Adipocyte (in vitro differentiated cells): ENCODE measurements at regions not wholly inside any gene's neighbourhood (a gene's known extent, or its start where the extent isn't known, plus 50 kb on each side); places are given as distances from the start of the nearest gene placed in this dataset.

Source experiments
- DNase-seq: peaks from one replicate; pipeline ENCODE4 v3.0.0-alpha.2; 2015; ENCODE audit warnings: low read depth
- H3K27me3 ChIP-seq: replicated peaks from 2 replicates; pipeline ENCODE4 v1.7.0; 2013; ENCODE audit warnings: mild to moderate bottlenecking, low read length, moderate library complexity; ENCODE audit not compliant: control insufficient read depth, insufficient read depth
- H3K36me3 ChIP-seq: 2 replicates; pipeline ENCODE4 v1.7.0; 2013; ENCODE audit warnings: low read length, mild to moderate bottlenecking, moderate library complexity; ENCODE audit not compliant: control insufficient read depth, insufficient read depth, severe bottlenecking
- H3K4me1 ChIP-seq: 2 replicates; pipeline ENCODE4 v1.7.0; 2013; ENCODE audit warnings: mild to moderate bottlenecking, low read length, moderate library complexity; ENCODE audit not compliant: control insufficient read depth, insufficient read depth
- H3K4me3 ChIP-seq: 2 replicates; pipeline ENCODE4 v1.7.0; 2013; ENCODE audit warnings: mild to moderate bottlenecking, low read length, moderate library complexity
- H3K9ac ChIP-seq: 2 replicates; pipeline ENCODE4 v1.7.0; 2013; ENCODE audit warnings: mild to moderate bottlenecking, low read length, moderate library complexity
- H3K9me3 ChIP-seq: 2 replicates; pipeline ENCODE4 v1.7.0; 2013; ENCODE audit warnings: mild to moderate bottlenecking, low read length, moderate library complexity; ENCODE audit not compliant: control insufficient read depth

DNA sequence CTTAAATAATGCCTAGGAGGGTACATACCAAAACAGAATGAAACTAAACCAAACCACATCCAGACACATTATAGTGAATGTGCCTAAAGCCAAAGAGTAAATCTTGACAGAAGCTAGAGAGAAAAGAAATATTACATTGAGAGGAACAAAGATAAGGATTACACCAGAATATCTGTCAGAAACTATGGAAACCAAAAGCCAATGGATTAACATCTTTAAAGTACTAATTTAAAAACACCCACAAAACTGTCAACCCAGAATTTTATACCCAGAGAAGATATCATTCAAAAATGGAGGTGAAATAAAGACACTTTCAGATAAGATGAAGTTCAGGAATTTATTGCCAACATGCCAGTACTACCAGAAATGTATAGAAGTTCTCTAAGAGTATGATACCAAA lies 198.5 kb upstream of the ZEB2 start:
- Histone ChIP-seq H3K36me3 (no peaks in the 10 kb centered on the region), H3K4me3 (no peak overlapping the region)
- DNase-seq, result no peak

DNA sequence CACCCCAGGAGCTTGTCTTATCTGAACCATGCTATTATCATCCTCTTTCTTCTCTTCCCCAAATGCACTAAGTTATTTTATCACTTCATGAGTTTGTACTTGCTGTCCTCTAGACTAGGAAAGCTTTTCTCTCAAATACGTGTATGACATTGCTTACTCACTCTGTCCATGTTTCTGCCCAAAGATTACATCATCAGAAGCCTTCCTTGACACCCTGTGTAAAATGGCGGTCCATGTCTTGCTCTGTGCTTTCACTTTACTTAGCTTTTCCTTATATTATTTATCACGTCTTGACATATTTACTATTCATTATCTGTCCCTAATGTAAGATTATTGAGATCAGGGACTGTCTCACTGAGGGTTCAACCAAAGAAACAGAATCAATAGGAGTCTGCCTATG lies 196.1 kb upstream of the ZEB2 start:
- peaks cover 8% of the 10 kb centered on the region for H3K4me1 ChIP-seq
- H3K9me3 ChIP-seq, result peaks cover 16% of the 10 kb centered on the region
- H3K36me3 ChIP-seq, result no peaks in the 10 kb centered on the region
- DNase-seq, result no peak
- no peak overlapping the region for H3K4me3 ChIP-seq
- no peak overlapping the region for H3K9ac ChIP-seq
- H3K27me3 ChIP-seq, result no peaks in the 10 kb centered on the region

More for the DNA sequence above, 198.5 kb upstream of the ZEB2 start:
- Histone ChIP-seq H3K4me1 (peaks cover 3% of the 10 kb centered on the region), H3K9me3 (peaks cover 16% of the 10 kb centered on the region), H3K9ac (no peak overlapping the region), H3K27me3 (no peaks in the 10 kb centered on the region)

DNA sequence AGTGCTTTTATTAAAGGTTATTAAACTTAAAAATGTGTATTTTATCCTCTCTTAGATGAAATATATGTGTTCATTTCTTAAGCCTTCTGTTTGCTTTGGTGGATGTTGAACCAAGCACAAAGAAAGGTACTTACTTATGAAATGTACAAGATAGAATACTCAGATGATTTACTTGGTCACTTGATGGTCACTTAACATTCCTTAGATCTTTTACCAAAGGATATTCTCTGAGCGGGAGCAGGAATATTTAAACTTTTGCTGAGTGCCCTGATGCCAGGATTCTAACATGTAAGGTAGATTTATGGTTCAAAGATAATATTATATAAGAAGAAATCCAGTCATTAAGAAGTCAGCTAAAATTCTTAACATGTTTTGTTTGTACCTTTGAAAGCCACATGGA lies 193.5 kb upstream of the ZEB2 start:
- H3K9me3 ChIP-seq, result peaks cover 11% of the 10 kb centered on the region
- H3K9ac ChIP-seq, result no peak overlapping the region
- H3K4me1 ChIP-seq, result peaks cover 8% of the 10 kb centered on the region
- no peak for DNase-seq
- H3K27me3 ChIP-seq, result no peaks in the 10 kb centered on the region
- no peaks in the 10 kb centered on the region for H3K36me3 ChIP-seq
- no peak overlapping the region for H3K4me3 ChIP-seq

DNA sequence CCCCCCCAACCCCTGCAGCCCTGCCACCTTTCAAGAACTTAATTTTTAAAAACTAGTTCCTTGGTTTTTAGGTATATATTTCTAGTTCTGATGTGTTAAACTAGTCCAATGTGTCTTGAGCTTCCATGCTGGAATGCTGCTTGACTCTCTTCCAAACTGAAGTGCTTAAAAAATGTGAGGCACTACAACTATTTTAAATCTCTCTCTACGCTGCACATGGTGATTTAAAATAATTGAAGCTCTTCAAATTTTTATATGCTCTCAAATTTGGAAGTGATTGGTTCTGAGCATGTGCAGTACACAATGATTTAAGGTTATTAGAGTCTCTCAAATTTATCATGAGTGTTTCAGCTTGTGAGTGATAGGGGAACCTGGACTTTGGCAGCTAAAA lies 192.6 kb upstream of the ZEB2 start:
- H3K9me3 ChIP-seq, result peaks cover 2% of the 10 kb centered on the region
- H3K9ac ChIP-seq, result no peak overlapping the region
- peaks cover 8% of the 10 kb centered on the region for H3K4me1 ChIP-seq
- no peaks in the 10 kb centered on the region for H3K36me3 ChIP-seq
- H3K4me3 ChIP-seq, result no peak overlapping the region
- no peaks in the 10 kb centered on the region for H3K27me3 ChIP-seq
- peak; percentile 58 for DNase-seq

DNA sequence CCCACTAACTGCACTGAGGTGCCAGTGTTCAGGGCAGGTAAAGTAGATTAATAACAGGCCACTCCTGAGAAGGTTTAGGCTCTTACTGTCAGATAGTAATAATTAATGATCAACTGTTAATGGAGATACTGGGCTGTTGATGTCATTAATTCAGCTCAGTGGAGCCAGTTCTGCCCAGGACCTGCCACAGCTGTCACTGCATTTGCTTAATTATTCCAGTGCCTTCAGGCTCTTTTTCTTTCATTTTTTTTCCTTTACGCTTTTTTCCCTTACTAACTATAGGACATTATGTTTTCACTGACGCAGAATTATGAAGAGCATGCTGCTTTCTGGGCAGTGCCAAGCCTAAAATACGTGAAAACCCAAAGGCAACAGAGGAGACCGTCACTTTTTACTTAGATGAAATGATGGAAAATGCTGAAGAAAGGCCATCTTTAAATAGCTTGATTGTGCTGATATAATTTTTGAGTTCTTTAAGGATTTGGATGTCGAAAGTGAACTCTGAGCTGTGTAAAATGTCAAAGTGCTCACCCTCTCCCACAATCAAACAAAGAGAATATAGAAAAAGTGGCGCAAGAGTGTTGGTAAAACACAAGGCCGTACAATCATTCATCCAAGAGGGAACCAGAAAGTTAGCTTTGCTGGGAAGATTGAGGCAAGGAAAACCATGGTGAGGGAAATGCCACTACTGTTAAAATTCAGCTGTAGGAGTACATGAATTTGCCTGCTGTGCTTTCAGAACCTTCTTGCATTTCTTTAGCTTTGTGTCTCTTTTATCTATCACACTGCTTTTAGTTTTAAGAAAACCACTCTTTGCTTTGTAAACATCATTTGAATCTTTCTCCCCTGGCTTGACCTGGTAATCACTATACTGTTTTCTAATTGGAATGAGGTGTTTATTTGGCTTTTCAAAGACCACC lies 192.0 kb upstream of the ZEB2 start:
- H3K4me1 ChIP-seq, result peaks cover 8% of the 10 kb centered on the region
- H3K27me3 ChIP-seq, result no peaks in the 10 kb centered on the region
- DNase-seq, result no peak
- no peaks in the 10 kb centered on the region for H3K36me3 ChIP-seq
- H3K4me3 ChIP-seq, result no peak overlapping the region
- H3K9me3 ChIP-seq, result no peaks in the 10 kb centered on the region
- H3K9ac ChIP-seq, result no peak overlapping the region

DNA sequence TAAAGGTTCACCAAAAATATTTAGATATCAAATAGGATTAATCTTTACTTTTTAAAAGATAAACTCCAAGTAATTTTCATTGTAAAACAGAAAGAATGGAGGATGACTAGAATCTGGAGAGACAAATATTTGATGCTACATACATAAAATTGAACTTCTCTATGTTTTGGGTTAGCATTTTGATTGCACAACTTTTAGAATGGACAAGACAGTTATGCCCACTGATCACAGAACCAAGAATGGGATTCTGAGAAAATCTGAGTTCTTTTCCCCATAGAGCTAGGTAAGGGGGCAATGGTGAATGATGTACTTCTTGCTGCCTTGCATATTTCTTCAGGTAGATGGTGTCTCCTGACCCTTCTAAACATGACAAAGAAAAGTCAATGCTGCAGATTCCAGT lies 191.2 kb upstream of the ZEB2 start:
- no peaks in the 10 kb centered on the region for H3K36me3 ChIP-seq
- H3K9me3 ChIP-seq, result no peaks in the 10 kb centered on the region
- H3K4me3 ChIP-seq, result no peak overlapping the region
- no peak for DNase-seq
- no peaks in the 10 kb centered on the region for H3K27me3 ChIP-seq
- peaks cover 8% of the 10 kb centered on the region for H3K4me1 ChIP-seq
- H3K9ac ChIP-seq, result no peak overlapping the region

DNA sequence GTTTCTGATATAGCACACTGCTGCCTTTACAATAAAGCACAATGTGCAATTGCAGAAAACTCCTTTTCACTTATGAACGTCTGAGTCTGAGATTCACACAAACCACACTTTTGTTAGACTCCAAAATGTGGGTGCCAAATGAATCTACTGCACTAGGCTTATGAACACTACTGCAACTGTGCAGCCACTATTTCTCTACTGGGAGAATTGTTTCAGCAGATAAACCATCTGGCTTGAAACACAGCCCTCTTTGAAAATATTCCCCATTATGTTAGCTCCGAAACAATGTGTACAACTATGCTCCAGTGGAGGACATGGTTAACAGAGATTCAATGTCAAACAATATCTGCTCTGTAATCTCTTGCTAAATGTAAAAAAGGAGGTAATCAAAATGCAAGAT lies 188.7 kb upstream of the ZEB2 start:
- Histone ChIP-seq H3K4me3 (no peak overlapping the region), H3K9ac (no peak overlapping the region), H3K9me3 (no peaks in the 10 kb centered on the region), H3K36me3 (no peaks in the 10 kb centered on the region), H3K27me3 (no peaks in the 10 kb centered on the region), H3K4me1 (peaks cover 20% of the 10 kb centered on the region)
- no peak for DNase-seq

DNA sequence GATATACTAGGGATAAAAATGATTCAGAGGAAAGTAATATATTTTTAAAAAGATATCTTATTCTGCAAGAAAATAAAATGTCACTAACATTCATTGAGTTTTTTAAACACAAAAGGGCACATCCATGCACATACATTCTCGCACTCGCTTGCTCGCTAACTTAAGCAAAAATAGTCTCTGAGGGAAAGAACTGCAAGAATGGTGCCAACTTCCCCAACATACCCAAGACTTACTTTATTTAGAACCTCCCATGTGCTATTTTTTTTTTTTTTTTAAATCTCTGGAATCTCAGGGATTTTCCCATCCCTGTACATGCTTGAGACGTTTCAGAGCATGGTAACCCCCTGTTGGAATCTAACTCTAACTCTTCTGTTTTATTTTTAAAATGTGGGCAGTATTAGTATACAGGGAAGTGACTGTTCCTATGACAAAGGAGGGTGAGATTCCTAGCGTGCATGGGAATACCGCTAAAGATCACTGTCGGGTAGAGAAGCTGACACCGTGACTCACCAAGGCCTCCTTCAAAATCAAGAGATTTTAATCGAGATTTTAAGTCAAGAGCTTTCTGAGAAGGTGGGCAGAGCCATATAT lies 187.9 kb upstream of the ZEB2 start:
- Histone ChIP-seq H3K36me3 (no peaks in the 10 kb centered on the region), H3K9me3 (no peaks in the 10 kb centered on the region), H3K9ac (no peak overlapping the region), H3K4me1 (peaks cover 20% of the 10 kb centered on the region), H3K27me3 (no peaks in the 10 kb centered on the region), H3K4me3 (no peak overlapping the region)
- DNase-seq, result no peak

DNA sequence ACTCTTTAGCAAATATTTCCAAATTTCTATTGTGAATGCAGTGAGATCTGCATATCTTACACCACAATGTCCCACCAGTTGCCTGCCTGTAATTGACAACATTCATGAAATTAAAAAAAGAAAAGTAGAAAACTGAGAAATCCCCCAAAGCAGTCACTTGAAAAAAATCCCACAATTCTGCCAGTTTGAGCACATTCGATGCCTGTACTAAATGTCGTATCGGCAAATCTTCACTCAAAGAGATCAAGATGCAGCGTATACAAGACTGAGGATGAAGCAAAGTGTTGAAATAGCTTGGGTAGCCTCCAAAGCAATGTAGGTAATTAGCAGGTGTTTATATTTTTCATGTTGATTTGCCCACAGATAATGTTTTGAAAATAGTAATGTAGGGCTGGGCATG lies 186.7 kb upstream of the ZEB2 start:
- Histone ChIP-seq H3K4me3 (no peak overlapping the region), H3K4me1 (peaks cover 17% of the 10 kb centered on the region), H3K36me3 (no peaks in the 10 kb centered on the region), H3K27me3 (no peaks in the 10 kb centered on the region), H3K9ac (no peak overlapping the region), H3K9me3 (no peaks in the 10 kb centered on the region)
- DNase-seq, result no peak

DNA sequence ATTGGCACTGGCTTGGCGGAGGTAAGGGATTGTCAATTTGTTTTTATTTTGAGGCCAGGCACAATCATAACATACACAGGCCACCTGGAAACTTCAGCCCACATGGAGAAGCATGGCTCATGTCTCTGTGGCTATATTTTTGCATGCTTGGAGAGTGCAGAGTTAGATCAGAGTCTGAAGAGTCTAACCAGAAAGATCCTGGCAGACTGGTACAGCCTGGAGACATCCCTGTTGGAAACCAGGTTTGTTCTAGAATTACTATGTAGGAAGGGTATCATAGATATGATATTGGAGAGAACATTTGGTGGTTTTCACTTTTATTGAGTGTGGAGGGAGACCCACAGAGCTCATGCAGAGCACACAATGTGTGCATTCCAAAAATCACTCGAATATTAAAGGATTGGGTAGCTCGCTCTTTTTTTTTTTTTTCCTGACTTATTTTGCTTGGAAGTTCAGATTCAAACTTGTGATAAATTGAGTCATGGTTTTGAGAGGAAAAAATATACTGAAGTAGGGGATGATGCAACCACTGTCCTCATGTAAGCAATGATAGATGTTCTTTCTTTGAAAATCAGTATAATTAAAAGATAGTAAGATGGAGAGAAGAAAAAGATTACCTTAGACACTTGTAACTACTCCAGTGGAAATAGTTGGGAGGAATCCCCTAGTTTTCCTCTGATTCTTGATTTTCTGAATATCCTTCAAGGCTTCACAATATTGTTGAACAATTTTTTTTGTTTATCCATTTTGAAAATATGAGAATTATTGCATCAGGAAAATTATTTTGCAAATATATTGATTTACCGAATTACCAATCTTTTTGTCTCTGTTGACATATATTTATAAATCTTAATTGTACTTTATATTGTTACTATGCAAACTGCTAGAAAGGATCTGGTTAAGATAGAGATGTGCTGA lies 185.7 kb upstream of the ZEB2 start:
- no peak overlapping the region for H3K4me3 ChIP-seq
- H3K27me3 ChIP-seq, result no peaks in the 10 kb centered on the region
- peak; percentile 80 for DNase-seq
- no peak overlapping the region for H3K9ac ChIP-seq
- H3K36me3 ChIP-seq, result no peaks in the 10 kb centered on the region
- peaks cover 17% of the 10 kb centered on the region for H3K4me1 ChIP-seq
- H3K9me3 ChIP-seq, result no peaks in the 10 kb centered on the region

DNA sequence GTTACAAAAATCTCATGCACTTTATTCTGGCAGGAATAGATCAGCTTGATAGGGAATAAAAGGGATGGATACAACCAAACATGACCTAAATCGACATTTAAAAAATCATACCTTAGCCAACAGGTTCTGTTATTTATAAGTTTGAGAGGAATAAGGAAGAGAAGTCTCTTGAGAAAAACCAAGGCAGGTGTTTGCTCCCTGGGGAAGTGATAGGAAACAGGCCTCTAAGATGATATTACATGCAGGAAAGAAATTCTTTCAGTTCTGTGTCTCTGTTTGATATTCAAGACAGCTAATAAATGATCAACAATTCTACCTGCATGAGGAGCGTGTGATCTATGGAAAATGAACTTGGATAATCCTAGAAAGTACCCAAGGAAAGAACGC lies 184.8 kb upstream of the ZEB2 start:
- Histone ChIP-seq H3K36me3 (no peaks in the 10 kb centered on the region), H3K4me3 (no peak overlapping the region), H3K27me3 (no peaks in the 10 kb centered on the region), H3K9me3 (no peaks in the 10 kb centered on the region), H3K9ac (no peak overlapping the region), H3K4me1 (peaks cover 17% of the 10 kb centered on the region)
- no peak for DNase-seq
